OCI-LY1 (cell line): ENCODE measurements at regions not wholly inside any gene's neighbourhood (a gene's known extent, or its start where the extent isn't known, plus 50 kb on each side); places are given as distances from the start of the nearest gene placed in this dataset.

ENCODE experiments used
- H2AFZ ChIP-seq: fragments of 200-600 bp; sonication (generic), shearing (Covaris generic); 2 replicates; pipeline ENCODE4 v1.6.0; 2014; ENCODE audit warnings: antibody characterized with exemption, mild to moderate bottlenecking, low read length
- H3F3A ChIP-seq: fragments of 200-600 bp; sonication (generic), shearing (Covaris generic); 2 replicates; pipeline ENCODE4 v1.6.0; 2014; ENCODE audit warnings: mild to moderate bottlenecking, antibody characterized with exemption, low read length, moderate library complexity; ENCODE audit not compliant: insufficient read depth
- H3K27ac ChIP-seq: fragments of 200-600 bp; sonication (generic); 2 replicates; pipeline ENCODE4 v1.5.1; 2014; ENCODE audit warnings: low read length, mixed run types, mild to moderate bottlenecking, low read depth; ENCODE audit not compliant: poor library complexity, severe bottlenecking
- H3K27me3 ChIP-seq: fragments of 200-600 bp; sonication (generic); 2 replicates; pipeline ENCODE4 v1.6.0; 2014; ENCODE audit warnings: antibody characterized with exemption, mild to moderate bottlenecking, low read length, moderate library complexity; ENCODE audit not compliant: insufficient read depth
- H3K36me3 ChIP-seq: fragments of 200-600 bp; sonication (generic); 2 replicates; pipeline ENCODE4 v1.6.1; 2014; ENCODE audit warnings: mild to moderate bottlenecking, antibody characterized with exemption, low read length, moderate library complexity, mixed read lengths; ENCODE audit not compliant: insufficient read depth
- H3K4me1 ChIP-seq: fragments of 200-600 bp; sonication (generic); 2 replicates; pipeline ENCODE4 v1.5.1; 2014; ENCODE audit warnings: mild to moderate bottlenecking, low read length, moderate library complexity; ENCODE audit not compliant: insufficient read depth, severe bottlenecking
- H3K4me2 ChIP-seq: fragments of 200-600 bp; sonication (generic), shearing (Covaris generic); 2 replicates; pipeline ENCODE4 v1.6.1; 2014; ENCODE audit warnings: low read length
- H3K4me3 ChIP-seq: fragments of 200-600 bp; sonication (generic); 2 replicates; pipeline ENCODE4 v1.5.1; 2014; ENCODE audit warnings: low read length, low read depth, mild to moderate bottlenecking, mixed read lengths; ENCODE audit not compliant: poor library complexity, severe bottlenecking
- H3K79me2 ChIP-seq: fragments of 200-600 bp; shearing (Covaris generic); 2 replicates; pipeline ENCODE4 v1.6.1; 2016; ENCODE audit warnings: mixed run types, low read length, mixed read lengths; ENCODE audit not compliant: insufficient read depth
- H3K9ac ChIP-seq: fragments of 200-600 bp; sonication (generic), shearing (Covaris generic); 2 replicates; pipeline ENCODE4 v1.6.1; 2014; ENCODE audit warnings: mild to moderate bottlenecking, low read length, mixed read lengths
- H3K9me2 ChIP-seq: fragments of 200-600 bp; sonication (generic), shearing (Covaris generic); 2 replicates; pipeline ENCODE4 v1.6.1; 2014; ENCODE audit warnings: low read depth, mild to moderate bottlenecking, low read length, mixed read lengths
- H3K9me3 ChIP-seq: fragments of 200-600 bp; shearing (Covaris generic); 2 replicates; pipeline ENCODE4 v1.6.1; 2014; ENCODE audit warnings: low read length, mixed read lengths
- H4K20me1 ChIP-seq: fragments of 200-600 bp; sonication (generic), shearing (Covaris generic); 2 replicates; pipeline ENCODE4 v1.6.0; 2016; ENCODE audit warnings: mild to moderate bottlenecking, low read length; ENCODE audit not compliant: insufficient read depth
- CTCF ChIP-seq: fragments of 200-600 bp; sonication (generic), shearing (Covaris generic); IDR thresholded peaks from 2 replicates; pipeline ENCODE4 v1.5.1; 2017; ENCODE audit warnings: mild to moderate bottlenecking, antibody characterized with exemption, low read length, moderate library complexity, mixed read lengths
- EZH2 ChIP-seq: fragments of 200-600 bp; sonication (generic), shearing (Covaris generic); IDR thresholded peaks from 2 replicates; pipeline ENCODE4 v1.8.0; 2017; ENCODE audit warnings: borderline replicate concordance, mixed run types, mild to moderate bottlenecking, antibody characterized with exemption, low read length, moderate library complexity, mixed read lengths

GRCh38 chr4:54607067-54607466 is 50.7 kb upstream of the KIT start:
- Histone ChIP-seq H3K4me1 (no peaks in the 10 kb centered on the region), H2AFZ (no peak overlapping the region), H3K27ac (no peak overlapping the region), H3K4me2 (no peak overlapping the region), H3K9me3 (no peaks in the 10 kb centered on the region), H4K20me1 (no peaks in the 10 kb centered on the region), H3K36me3 (no peaks in the 10 kb centered on the region), H3K9me2 (no peaks in the 10 kb centered on the region), H3K4me3 (no peak overlapping the region), H3K27me3 (no peaks in the 10 kb centered on the region), H3F3A (no peaks in the 10 kb centered on the region), H3K79me2 (no peaks in the 10 kb centered on the region), H3K9ac (no peak overlapping the region)
- no peak for TF ChIP-seq EZH2
- TF ChIP-seq CTCF = no peak

GRCh38 chr4:54607521-54607920 is 50.2 kb upstream of the KIT start:
- no peaks in the 10 kb centered on the region for H3K9me3 ChIP-seq
- no peaks in the 10 kb centered on the region for H3K79me2 ChIP-seq
- no peaks in the 10 kb centered on the region for H3K4me1 ChIP-seq
- no peaks in the 10 kb centered on the region for H3K9me2 ChIP-seq
- H3K27me3 ChIP-seq = no peaks in the 10 kb centered on the region
- H3K4me3 ChIP-seq = no peak overlapping the region
- H3K9ac ChIP-seq = no peak overlapping the region
- no peak overlapping the region for H3K27ac ChIP-seq
- H4K20me1 ChIP-seq = no peaks in the 10 kb centered on the region
- H3K4me2 ChIP-seq = no peak overlapping the region
- H3F3A ChIP-seq = no peaks in the 10 kb centered on the region
- no peaks in the 10 kb centered on the region for H3K36me3 ChIP-seq
- H2AFZ ChIP-seq = no peak overlapping the region
- no peak for TF ChIP-seq CTCF
